ENCODE measurements at regions not wholly inside any gene's neighbourhood (a gene's known extent, or its start where the extent isn't known, plus 50 kb on each side); places are given as distances from the start of the nearest gene placed in this dataset.

DNA sequence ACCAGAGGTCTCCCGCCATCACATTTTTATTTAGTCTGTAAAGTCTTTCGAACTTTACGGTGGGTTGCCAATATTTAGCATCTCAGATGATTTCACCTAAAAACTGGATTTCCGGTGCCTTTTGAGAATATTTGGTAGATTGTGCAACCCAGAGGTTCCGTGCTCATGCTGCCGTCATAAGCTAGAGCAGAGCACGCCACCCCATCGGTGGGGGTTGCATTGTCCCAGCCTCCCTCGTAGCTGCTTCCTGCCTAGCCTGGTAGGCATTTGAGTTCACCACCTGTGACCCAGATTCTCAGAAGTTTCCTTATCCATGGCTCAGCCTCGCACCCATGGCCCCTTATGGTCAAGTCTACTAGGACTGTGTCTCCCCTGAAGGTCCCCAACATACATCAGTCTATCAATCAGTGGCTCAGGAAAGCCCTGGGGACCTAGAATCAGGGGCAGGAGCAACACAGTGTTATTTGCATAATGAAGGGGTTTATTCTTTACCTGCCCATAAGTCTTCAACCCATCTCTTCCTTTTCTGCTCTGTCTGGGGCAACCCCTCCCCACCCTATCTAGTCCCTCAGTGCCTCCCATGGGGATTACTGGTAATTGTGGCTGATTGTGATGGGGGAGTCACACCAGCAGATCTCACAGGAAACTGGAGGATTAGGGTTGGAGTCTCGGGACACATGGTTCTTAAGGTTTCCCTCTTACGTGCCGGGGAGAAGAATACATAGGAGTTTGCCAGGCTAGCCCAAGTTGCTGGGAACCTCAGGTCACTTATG lies 152.3 kb downstream of the PHETA1 start:
- H3K4me1 ChIP-seq = no peaks in the 10 kb centered on the region
- no peak overlapping the region for H3K4me3 ChIP-seq
- DNase-seq (ENCODE audit: low read depth in 1 of 2, low spot score in 1 of 2) (no peak), ATAC-seq (no peak), FAIRE-seq (no peak)
- H3K9me3 ChIP-seq = no peaks in the 10 kb centered on the region
- TF ChIP-seq NFE2L2 (conservative IDR thresholded peaks at IDR 0.05; ENCODE audit: low read length) (no peak), JUN (IDR thresholded peaks at IDR 0.05) (no peak), CHD4 (IDR thresholded peaks at IDR 0.05; ENCODE audit: borderline replicate concordance) (no peak), FOXS1 (CRISPR knock-in tag; IDR thresholded peaks at IDR 0.05) (no peak), RARB (CRISPR knock-in tag; IDR thresholded peaks at IDR 0.05) (no peak)
- no peak overlapping the region for H3K27ac ChIP-seq
- WGBS (ENCODE audit: missing lambda C conversion rate) = 33% methylated on average over 13 of the region's 13 CpGs
- H3K4me2 ChIP-seq = no peak overlapping the region
- ChIA-PET CTCF (interaction anchor here (1.3 kb wide), 1 partner anchor 193 kb away, joined by 4 read pairs; no protein-coding TSS in a partner anchor), POLR2A (interaction anchor here (0.5 to 0.6 kb wide), 2 partner anchors 8 to 98 kb away, joined by 3 to 6 read pairs; no protein-coding TSS in a partner anchor)

DNA sequence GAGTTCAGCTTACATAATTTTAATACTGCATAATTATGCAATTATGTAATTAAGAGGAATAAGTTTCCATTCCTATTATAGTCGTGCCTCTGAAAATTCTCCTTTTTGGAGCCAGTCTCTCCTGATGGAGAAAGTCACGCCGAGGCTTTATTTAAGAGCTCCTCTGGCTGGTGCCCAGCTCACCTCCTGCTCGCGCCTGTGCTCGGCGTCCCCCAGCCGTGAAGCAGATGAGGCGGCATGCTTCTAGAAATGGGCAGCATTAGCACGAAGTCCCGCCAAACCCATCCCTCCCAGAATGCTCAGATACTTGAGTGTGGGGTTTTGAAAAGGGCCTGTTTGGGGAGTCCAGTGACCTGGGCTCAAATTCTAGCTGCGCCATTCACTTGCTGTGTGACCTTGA lies 153.0 kb downstream of the PHETA1 start:
- WGBS (ENCODE audit: missing lambda C conversion rate) = 30% methylated on average over 12 of the region's 12 CpGs
- CTCF ChIA-PET = interaction anchor here (0.5 to 1.3 kb wide), 3 partner anchors 28 to 442 kb away, joined by 3 to 4 read pairs (median 3); no protein-coding TSS in a partner anchor

More for the DNA sequence above, 153.0 kb downstream of the PHETA1 start:
- ATAC-seq = no peak
- Histone ChIP-seq H3K27ac (no peak overlapping the region), H3K9me3 (no peaks in the 10 kb centered on the region), H3K4me2 (no peak overlapping the region), H3K4me3 (no peak overlapping the region), H3K4me1 (no peaks in the 10 kb centered on the region)
- no peak for DNase-seq (ENCODE audit: low read depth in 1 of 2, low spot score in 1 of 2)
- no peak for TF ChIP-seq FOXS1 (CRISPR knock-in tag; IDR thresholded peaks at IDR 0.05)
- no peak for TF ChIP-seq EHMT2 (IDR thresholded peaks at IDR 0.05; ENCODE audit: low read depth)
- no peak for TF ChIP-seq HOXA7 (CRISPR knock-in tag; IDR thresholded peaks at IDR 0.05)
- TF ChIP-seq RAD21 (conservative IDR thresholded peaks at IDR 0.05 in 1 of 2, IDR thresholded peaks at IDR 0.05 in 1 of 2) = no peak
- no peak for TF ChIP-seq MYC (IDR thresholded peaks at IDR 0.05; ENCODE audit: borderline replicate concordance, low read length)
- TF ChIP-seq HOXB5 (CRISPR knock-in tag; IDR thresholded peaks at IDR 0.05) = no peak
- TF ChIP-seq, protein P1, sequence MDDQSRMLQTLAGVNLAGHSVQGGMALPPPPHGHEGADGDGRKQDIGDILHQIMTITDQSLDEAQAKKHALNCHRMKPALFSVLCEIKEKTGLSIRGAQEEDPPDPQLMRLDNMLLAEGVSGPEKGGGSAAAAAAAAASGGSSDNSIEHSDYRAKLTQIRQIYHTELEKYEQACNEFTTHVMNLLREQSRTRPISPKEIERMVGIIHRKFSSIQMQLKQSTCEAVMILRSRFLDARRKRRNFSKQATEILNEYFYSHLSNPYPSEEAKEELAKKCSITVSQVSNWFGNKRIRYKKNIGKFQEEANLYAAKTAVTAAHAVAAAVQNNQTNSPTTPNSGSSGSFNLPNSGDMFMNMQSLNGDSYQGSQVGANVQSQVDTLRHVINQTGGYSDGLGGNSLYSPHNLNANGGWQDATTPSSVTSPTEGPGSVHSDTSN (IDR thresholded peaks at IDR 0.05) = no peak
- TF ChIP-seq, protein P2, sequence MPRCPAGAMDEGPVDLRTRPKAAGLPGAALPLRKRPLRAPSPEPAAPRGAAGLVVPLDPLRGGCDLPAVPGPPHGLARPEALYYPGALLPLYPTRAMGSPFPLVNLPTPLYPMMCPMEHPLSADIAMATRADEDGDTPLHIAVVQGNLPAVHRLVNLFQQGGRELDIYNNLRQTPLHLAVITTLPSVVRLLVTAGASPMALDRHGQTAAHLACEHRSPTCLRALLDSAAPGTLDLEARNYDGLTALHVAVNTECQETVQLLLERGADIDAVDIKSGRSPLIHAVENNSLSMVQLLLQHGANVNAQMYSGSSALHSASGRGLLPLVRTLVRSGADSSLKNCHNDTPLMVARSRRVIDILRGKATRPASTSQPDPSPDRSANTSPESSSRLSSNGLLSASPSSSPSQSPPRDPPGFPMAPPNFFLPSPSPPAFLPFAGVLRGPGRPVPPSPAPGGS (IDR thresholded peaks at IDR 0.05) = no peak
- TF ChIP-seq FOSB (CRISPR knock-in tag; IDR thresholded peaks at IDR 0.05) = no peak
- TF ChIP-seq CBX2 (IDR thresholded peaks at IDR 0.05; ENCODE audit: borderline replicate concordance, low read depth) = no peak
- TF ChIP-seq, protein P3, sequence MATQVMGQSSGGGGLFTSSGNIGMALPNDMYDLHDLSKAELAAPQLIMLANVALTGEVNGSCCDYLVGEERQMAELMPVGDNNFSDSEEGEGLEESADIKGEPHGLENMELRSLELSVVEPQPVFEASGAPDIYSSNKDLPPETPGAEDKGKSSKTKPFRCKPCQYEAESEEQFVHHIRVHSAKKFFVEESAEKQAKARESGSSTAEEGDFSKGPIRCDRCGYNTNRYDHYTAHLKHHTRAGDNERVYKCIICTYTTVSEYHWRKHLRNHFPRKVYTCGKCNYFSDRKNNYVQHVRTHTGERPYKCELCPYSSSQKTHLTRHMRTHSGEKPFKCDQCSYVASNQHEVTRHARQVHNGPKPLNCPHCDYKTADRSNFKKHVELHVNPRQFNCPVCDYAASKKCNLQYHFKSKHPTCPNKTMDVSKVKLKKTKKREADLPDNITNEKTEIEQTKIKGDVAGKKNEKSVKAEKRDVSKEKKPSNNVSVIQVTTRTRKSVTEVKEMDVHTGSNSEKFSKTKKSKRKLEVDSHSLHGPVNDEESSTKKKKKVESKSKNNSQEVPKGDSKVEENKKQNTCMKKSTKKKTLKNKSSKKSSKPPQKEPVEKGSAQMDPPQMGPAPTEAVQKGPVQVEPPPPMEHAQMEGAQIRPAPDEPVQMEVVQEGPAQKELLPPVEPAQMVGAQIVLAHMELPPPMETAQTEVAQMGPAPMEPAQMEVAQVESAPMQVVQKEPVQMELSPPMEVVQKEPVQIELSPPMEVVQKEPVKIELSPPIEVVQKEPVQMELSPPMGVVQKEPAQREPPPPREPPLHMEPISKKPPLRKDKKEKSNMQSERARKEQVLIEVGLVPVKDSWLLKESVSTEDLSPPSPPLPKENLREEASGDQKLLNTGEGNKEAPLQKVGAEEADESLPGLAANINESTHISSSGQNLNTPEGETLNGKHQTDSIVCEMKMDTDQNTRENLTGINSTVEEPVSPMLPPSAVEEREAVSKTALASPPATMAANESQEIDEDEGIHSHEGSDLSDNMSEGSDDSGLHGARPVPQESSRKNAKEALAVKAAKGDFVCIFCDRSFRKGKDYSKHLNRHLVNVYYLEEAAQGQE (IDR thresholded peaks at IDR 0.05) = no peak
- TF ChIP-seq NR3C1 (IDR thresholded peaks at IDR 0.05) = no peak
- no peak for TF ChIP-seq SMC3 (IDR thresholded peaks at IDR 0.05)
- TF ChIP-seq, protein P4, sequence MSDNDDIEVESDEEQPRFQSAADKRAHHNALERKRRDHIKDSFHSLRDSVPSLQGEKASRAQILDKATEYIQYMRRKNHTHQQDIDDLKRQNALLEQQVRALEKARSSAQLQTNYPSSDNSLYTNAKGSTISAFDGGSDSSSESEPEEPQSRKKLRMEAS (IDR thresholded peaks at IDR 0.05) = no peak
- TF ChIP-seq, protein P5, sequence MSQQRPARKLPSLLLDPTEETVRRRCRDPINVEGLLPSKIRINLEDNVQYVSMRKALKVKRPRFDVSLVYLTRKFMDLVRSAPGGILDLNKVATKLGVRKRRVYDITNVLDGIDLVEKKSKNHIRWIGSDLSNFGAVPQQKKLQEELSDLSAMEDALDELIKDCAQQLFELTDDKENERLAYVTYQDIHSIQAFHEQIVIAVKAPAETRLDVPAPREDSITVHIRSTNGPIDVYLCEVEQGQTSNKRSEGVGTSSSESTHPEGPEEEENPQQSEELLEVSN (IDR thresholded peaks at IDR 0.05; ENCODE audit: borderline replicate concordance, low read depth) = no peak
- TF ChIP-seq FOSL2 (IDR thresholded peaks at IDR 0.05) = no peak
- no peak for TF ChIP-seq FOSL2 (CRISPR knock-in tag; IDR thresholded peaks at IDR 0.05)
- TF ChIP-seq, protein P6, sequence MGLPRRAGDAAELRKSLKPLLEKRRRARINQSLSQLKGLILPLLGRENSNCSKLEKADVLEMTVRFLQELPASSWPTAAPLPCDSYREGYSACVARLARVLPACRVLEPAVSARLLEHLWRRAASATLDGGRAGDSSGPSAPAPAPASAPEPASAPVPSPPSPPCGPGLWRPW (IDR thresholded peaks at IDR 0.05) = no peak
- no peak for TF ChIP-seq HDAC2 (IDR thresholded peaks at IDR 0.05)
- FAIRE-seq = no peak
- POLR2A ChIA-PET = interaction anchor here (0.5 to 0.6 kb wide), 2 partner anchors 9 to 99 kb away, joined by 3 to 6 read pairs; no protein-coding TSS in a partner anchor

All from A549 (cell line).